ENCODE measurements at regions not wholly inside any gene's neighbourhood (a gene's known extent, or its start where the extent isn't known, plus 50 kb on each side); places are given as distances from the start of the nearest gene placed in this dataset.

GRCh38 chr15:69673291-69673881 lies 220.8 kb downstream of the RPLP1 start:
- CTCF ChIA-PET: no interaction called here
- Histone ChIP-seq H3K4me3 (ENCODE audit: low read depth in 2 of 2, low read length in 2 of 2) (no peak overlapping the region), H3K27me3 (ENCODE audit: control insufficient read depth, insufficient read depth, low read length) (peaks cover 11% of the 10 kb centered on the region), H3K36me3 (ENCODE audit: control insufficient read depth, insufficient read depth, low read length) (no peaks in the 10 kb centered on the region), H3K27ac (ENCODE audit: low read length) (no peak overlapping the region), H3K4me1 (ENCODE audit: control insufficient read depth, insufficient read depth, low read length) (no peaks in the 10 kb centered on the region), H3K9me3 (ENCODE audit: control insufficient read depth, insufficient read depth, low read depth, low read length) (no peaks in the 10 kb centered on the region)
- POLR2A ChIA-PET: no interaction called here
- in situ Hi-C loops (cut with HindIII; ENCODE audit: low pct_unique_long_range_greater_than_20kb, low sequenced_read_pairs): no loop called here
- ATAC-seq (no peak), DNase-seq (ENCODE audit: low read depth, low spot score) (no peak)
- intact Hi-C loops (cut with micrococcal nuclease; ENCODE audit: unreplicated experiment): no loop called here
- BruUV-seq (replicated peaks): no TSS peak
- TF ChIP-seq SIN3A (IDR thresholded peaks at IDR 0.05; ENCODE audit: borderline replicate concordance, insufficient read depth, low read depth, low read length): no peak
- no peak for TF ChIP-seq POLR2AphosphoS5 (IDR thresholded peaks at IDR 0.05; ENCODE audit: low read depth, low read length)
- TF ChIP-seq, protein P1, sequence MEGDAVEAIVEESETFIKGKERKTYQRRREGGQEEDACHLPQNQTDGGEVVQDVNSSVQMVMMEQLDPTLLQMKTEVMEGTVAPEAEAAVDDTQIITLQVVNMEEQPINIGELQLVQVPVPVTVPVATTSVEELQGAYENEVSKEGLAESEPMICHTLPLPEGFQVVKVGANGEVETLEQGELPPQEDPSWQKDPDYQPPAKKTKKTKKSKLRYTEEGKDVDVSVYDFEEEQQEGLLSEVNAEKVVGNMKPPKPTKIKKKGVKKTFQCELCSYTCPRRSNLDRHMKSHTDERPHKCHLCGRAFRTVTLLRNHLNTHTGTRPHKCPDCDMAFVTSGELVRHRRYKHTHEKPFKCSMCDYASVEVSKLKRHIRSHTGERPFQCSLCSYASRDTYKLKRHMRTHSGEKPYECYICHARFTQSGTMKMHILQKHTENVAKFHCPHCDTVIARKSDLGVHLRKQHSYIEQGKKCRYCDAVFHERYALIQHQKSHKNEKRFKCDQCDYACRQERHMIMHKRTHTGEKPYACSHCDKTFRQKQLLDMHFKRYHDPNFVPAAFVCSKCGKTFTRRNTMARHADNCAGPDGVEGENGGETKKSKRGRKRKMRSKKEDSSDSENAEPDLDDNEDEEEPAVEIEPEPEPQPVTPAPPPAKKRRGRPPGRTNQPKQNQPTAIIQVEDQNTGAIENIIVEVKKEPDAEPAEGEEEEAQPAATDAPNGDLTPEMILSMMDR (IDR thresholded peaks at IDR 0.05): no peak
- no peak for TF ChIP-seq REST (IDR thresholded peaks at IDR 0.05; ENCODE audit: insufficient read depth in 1 of 2, low read depth in 2 of 2, low read length in 1 of 2)
- TF ChIP-seq TCF7L2 (IDR thresholded peaks at IDR 0.05; ENCODE audit: low read depth, low read length): no peak

DNA sequence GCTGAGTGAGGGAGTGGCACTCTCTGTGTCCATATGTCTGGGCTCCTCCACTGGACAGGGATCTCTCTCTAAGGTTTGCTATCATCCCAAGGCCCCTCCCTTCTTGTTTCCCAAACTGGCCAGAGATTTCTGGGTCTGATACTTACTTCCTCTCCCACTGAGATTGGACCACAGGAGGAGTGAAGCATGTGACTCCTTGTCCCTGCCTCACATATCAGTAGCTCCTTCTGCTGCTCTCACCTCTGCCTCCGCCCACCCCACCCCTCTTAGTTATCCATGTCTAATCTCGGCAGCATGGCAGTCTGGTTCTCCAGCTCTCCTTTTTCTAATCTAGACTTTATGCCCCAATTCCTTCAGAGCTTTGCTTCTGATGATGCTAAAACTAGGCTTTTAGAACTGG lies 223.1 kb downstream of the RPLP1 start:
- Histone ChIP-seq H3K4me1 (ENCODE audit: control insufficient read depth, insufficient read depth, low read length) (no peaks in the 10 kb centered on the region), H3K36me3 (ENCODE audit: control insufficient read depth, insufficient read depth, low read length) (no peaks in the 10 kb centered on the region), H3K9me3 (ENCODE audit: control insufficient read depth, insufficient read depth, low read depth, low read length) (no peaks in the 10 kb centered on the region), H3K4me3 (ENCODE audit: low read depth in 2 of 2, low read length in 2 of 2) (no peak overlapping the region), H3K27ac (ENCODE audit: low read length) (no peak overlapping the region), H3K27me3 (ENCODE audit: control insufficient read depth, insufficient read depth, low read length) (peaks cover 11% of the 10 kb centered on the region)
- DNase-seq (ENCODE audit: low read depth, low spot score) (no peak), ATAC-seq (no peak)
- CTCF ChIA-PET: no interaction called here
- TF ChIP-seq POLR2AphosphoS5 (IDR thresholded peaks at IDR 0.05; ENCODE audit: low read depth, low read length) (no peak), TCF7L2 (IDR thresholded peaks at IDR 0.05; ENCODE audit: low read depth, low read length) (no peak), SIN3A (IDR thresholded peaks at IDR 0.05; ENCODE audit: borderline replicate concordance, insufficient read depth, low read depth, low read length) (no peak)
- TF ChIP-seq, protein P1 (IDR thresholded peaks at IDR 0.05): no peak
- intact Hi-C loops (cut with micrococcal nuclease; ENCODE audit: unreplicated experiment): no loop called here
- no TSS peak for BruUV-seq (replicated peaks)
- POLR2A ChIA-PET: no interaction called here
- in situ Hi-C loops (cut with HindIII; ENCODE audit: low pct_unique_long_range_greater_than_20kb, low sequenced_read_pairs): no loop called here
